ENCODE measurements at regions not wholly inside any gene's neighbourhood (a gene's known extent, or its start where the extent isn't known, plus 50 kb on each side); places are given as distances from the start of the nearest gene placed in this dataset.

- TF ChIP-seq POLR2AphosphoS5 (IDR thresholded peaks at IDR 0.05; ENCODE audit: low read depth, low read length) (no peak), FOXP2 (optimal IDR thresholded peaks at IDR 0.05; ENCODE audit: borderline replicate concordance, extremely low read depth, extremely low read length, insufficient read depth) (no peak), SIN3A (IDR thresholded peaks at IDR 0.05; ENCODE audit: borderline replicate concordance, insufficient read depth, low read length) (no peak), TAF1 (IDR thresholded peaks at IDR 0.05; ENCODE audit: borderline replicate concordance, insufficient read depth, low read length) (no peak)
- TF ChIP-seq, protein P1, sequence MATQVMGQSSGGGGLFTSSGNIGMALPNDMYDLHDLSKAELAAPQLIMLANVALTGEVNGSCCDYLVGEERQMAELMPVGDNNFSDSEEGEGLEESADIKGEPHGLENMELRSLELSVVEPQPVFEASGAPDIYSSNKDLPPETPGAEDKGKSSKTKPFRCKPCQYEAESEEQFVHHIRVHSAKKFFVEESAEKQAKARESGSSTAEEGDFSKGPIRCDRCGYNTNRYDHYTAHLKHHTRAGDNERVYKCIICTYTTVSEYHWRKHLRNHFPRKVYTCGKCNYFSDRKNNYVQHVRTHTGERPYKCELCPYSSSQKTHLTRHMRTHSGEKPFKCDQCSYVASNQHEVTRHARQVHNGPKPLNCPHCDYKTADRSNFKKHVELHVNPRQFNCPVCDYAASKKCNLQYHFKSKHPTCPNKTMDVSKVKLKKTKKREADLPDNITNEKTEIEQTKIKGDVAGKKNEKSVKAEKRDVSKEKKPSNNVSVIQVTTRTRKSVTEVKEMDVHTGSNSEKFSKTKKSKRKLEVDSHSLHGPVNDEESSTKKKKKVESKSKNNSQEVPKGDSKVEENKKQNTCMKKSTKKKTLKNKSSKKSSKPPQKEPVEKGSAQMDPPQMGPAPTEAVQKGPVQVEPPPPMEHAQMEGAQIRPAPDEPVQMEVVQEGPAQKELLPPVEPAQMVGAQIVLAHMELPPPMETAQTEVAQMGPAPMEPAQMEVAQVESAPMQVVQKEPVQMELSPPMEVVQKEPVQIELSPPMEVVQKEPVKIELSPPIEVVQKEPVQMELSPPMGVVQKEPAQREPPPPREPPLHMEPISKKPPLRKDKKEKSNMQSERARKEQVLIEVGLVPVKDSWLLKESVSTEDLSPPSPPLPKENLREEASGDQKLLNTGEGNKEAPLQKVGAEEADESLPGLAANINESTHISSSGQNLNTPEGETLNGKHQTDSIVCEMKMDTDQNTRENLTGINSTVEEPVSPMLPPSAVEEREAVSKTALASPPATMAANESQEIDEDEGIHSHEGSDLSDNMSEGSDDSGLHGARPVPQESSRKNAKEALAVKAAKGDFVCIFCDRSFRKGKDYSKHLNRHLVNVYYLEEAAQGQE (IDR thresholded peaks at IDR 0.05; ENCODE audit: insufficient read depth in 1 of 2, low read depth in 2 of 2, low read length in 2 of 2) = no peak
Observed at GRCh38 chr1:199776768-199777497, 250.6 kb upstream of the NR5A2 start.

DNA sequence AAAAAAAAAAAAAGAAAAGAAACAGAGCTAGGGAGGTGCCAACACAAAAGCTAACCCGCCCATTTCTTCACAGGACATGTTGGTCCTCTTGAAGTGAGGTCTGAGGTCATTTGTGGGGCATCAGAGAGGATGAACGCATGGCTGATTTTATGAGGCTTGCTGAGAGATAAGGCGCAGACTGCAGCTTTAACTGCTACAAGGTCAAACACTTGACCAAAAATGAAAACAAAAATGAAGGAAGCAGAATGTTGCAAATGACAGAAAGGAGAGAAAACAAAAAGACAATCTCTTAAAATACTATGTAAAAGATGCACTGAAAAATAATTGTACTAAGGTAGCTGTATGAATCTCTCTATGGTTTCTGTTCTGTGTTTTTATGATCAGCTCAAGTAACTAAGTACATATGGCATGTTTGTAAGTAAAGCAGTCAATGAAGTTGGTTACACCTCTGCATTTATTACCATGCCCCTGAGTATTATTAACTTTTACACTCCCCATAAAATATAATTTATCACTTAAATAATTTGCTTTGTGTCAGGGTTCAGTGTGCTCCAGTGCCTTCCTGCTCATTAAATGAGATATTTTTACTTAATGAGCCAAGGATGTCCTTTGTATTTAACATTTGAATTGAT lies 249.1 kb upstream of the NR5A2 start:
- TF ChIP-seq POLR2AphosphoS5 (IDR thresholded peaks at IDR 0.05; ENCODE audit: low read depth, low read length) = no peak
- TF ChIP-seq FOXP2 (optimal IDR thresholded peaks at IDR 0.05; ENCODE audit: borderline replicate concordance, extremely low read depth, extremely low read length, insufficient read depth) = no peak
- TF ChIP-seq TAF1 (IDR thresholded peaks at IDR 0.05; ENCODE audit: borderline replicate concordance, insufficient read depth, low read length) = no peak
- no peak for TF ChIP-seq SIN3A (IDR thresholded peaks at IDR 0.05; ENCODE audit: borderline replicate concordance, insufficient read depth, low read length)
- TF ChIP-seq, protein P1 (IDR thresholded peaks at IDR 0.05; ENCODE audit: insufficient read depth in 1 of 2, low read depth in 2 of 2, low read length in 2 of 2) = no peak

DNA sequence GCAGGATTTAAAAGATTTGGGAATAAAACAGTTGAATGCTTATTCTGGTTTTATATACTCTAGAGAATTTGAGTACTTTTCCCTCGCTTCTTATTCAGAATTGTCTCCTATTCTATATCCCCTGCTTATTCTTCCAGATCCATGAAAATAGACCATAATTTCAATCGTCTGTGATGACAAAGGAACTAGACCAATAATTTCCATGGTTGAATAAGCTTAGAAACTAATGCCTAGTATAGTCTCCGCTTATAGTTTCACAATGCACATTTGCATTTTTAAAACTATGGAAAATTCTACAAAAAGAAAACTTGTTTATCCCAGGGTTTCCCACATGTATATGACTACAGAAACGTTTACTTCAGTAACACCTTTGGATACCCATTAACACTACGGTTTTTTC lies 247.4 kb upstream of the NR5A2 start:
- TF ChIP-seq FOXP2 (optimal IDR thresholded peaks at IDR 0.05; ENCODE audit: borderline replicate concordance, extremely low read depth, extremely low read length, insufficient read depth) (no peak), SIN3A (IDR thresholded peaks at IDR 0.05; ENCODE audit: borderline replicate concordance, insufficient read depth, low read length) (no peak), POLR2AphosphoS5 (IDR thresholded peaks at IDR 0.05; ENCODE audit: low read depth, low read length) (no peak), TAF1 (IDR thresholded peaks at IDR 0.05; ENCODE audit: borderline replicate concordance, insufficient read depth, low read length) (no peak)
- TF ChIP-seq, protein P1 (IDR thresholded peaks at IDR 0.05; ENCODE audit: insufficient read depth in 1 of 2, low read depth in 2 of 2, low read length in 2 of 2) = no peak

GRCh38 chr1:199780948-199781670 lies 246.4 kb upstream of the NR5A2 start:
- TF ChIP-seq, protein P1 (IDR thresholded peaks at IDR 0.05; ENCODE audit: insufficient read depth in 1 of 2, low read depth in 2 of 2, low read length in 2 of 2) = no peak
- TF ChIP-seq FOXP2 (optimal IDR thresholded peaks at IDR 0.05; ENCODE audit: borderline replicate concordance, extremely low read depth, extremely low read length, insufficient read depth) (no peak), TAF1 (IDR thresholded peaks at IDR 0.05; ENCODE audit: borderline replicate concordance, insufficient read depth, low read length) (no peak), POLR2AphosphoS5 (IDR thresholded peaks at IDR 0.05; ENCODE audit: low read depth, low read length) (no peak), SIN3A (IDR thresholded peaks at IDR 0.05; ENCODE audit: borderline replicate concordance, insufficient read depth, low read length) (no peak)

Data from PFSK-1 (cell line).